Testis (tissue), 2 donors: ENCODE measurements at regions not wholly inside any gene's neighbourhood (a gene's known extent, or its start where the extent isn't known, plus 50 kb on each side); places are given as distances from the start of the nearest gene placed in this dataset.

Experiments
- CTCF ChIP-seq, 3 experiments: fragments of 450-650 bp in 2 of 3; fragments of 200-600 bp in 1 of 3; sonication (generic) in 1 of 3; IDR thresholded peaks; one replicate each; pipeline ENCODE4 v1.5.1; 2016 to 2019; ENCODE audit warnings: antibody characterized with exemption in 3 of 3, mild to moderate bottlenecking in 2 of 3, moderate library complexity in 1 of 3
- POLR2A ChIP-seq: fragments of 450-650 bp; IDR thresholded peaks from one replicate; pipeline ENCODE4 v1.6.1; 2017; ENCODE audit warnings: antibody characterized with exemption, mild to moderate bottlenecking, moderate library complexity

GRCh38 chr21:28704746-28705145 is 287.9 kb downstream of the LTN1 start:
- TF ChIP-seq CTCF (IDR thresholded peaks at IDR 0.05) (no peak), POLR2A (no peak)
